GM12878 (cell line): ENCODE measurements at regions not wholly inside any gene's neighbourhood (a gene's known extent, or its start where the extent isn't known, plus 50 kb on each side); places are given as distances from the start of the nearest gene placed in this dataset.

ENCODE experiments used
- ATAC-seq: fragments of 200-7000 bp; cut with Tn5 transposase; 3 replicates; pipeline ENCODE4 v1.9.1; 2020; ENCODE audit warnings: mild to moderate bottlenecking, moderate library complexity
- BruUV-seq: library from RNA; stranded (reverse); fragments of 400-500 nt; replicated peaks from 2 replicates; lab custom pipeline; 2021; lab: Mats Ljungman, UMichigan
- CTCF ChIA-PET: fragments of 300-600 bp; sonication (Branson Sonifier 250); formaldehyde crosslinking; extraction: SDS; loops from one replicate; lab custom pipeline; 2021; ENCODE audit warnings: inconsistent platforms; lab: Yijun Ruan, JAX
- POLR2A ChIA-PET: fragments of 350-600 bp; formaldehyde crosslinking; extraction: SDS; loops from one replicate; lab custom pipeline; 2021; ENCODE audit warnings: inconsistent platforms; lab: Charles Lee
- RAD21 ChIA-PET: fragments of 300-600 bp; sonication (Branson Sonifier 250); formaldehyde crosslinking; loops from one replicate; lab custom pipeline; 2023; ENCODE audit warnings: antibody characterized with exemption; ENCODE audit not compliant: unreplicated experiment; lab: Charles Lee
- SMC1A ChIA-PET: fragments of 300-600 bp; sonication (Branson Sonifier 250); formaldehyde crosslinking; loops from one replicate; lab custom pipeline; 2023; ENCODE audit not compliant: unreplicated experiment, uncharacterized antibody; lab: Charles Lee
- DNase-seq: peaks from one replicate; pipeline ENCODE4 v3.0.0-alpha.2; 2011; ENCODE audit warnings: low read depth, low spot score
- FAIRE-seq: peaks from 3 replicates; lab custom pipeline; 2011; peaks lifted over from hg19 to GRCh38; lab: Jason Lieb, UNC
- H2AFZ ChIP-seq: 2 replicates; pipeline ENCODE4 v1.6.0; 2011; ENCODE audit warnings: low read depth, low read length, control low read depth; ENCODE audit not compliant: control insufficient read depth
- H3K27ac ChIP-seq: 2 replicates; pipeline ENCODE4 v1.5.1; 2011; ENCODE audit warnings: control low read depth; ENCODE audit not compliant: control insufficient read depth, insufficient read depth
- H3K27me3 ChIP-seq, 2 experiments: replicated peaks in 1 of 2; 2 replicates each; pipeline versions ENCODE4 v1.6.0 to v1.6.1; 2011; ENCODE audit warnings: low read length in 1 of 2; ENCODE audit not compliant: control insufficient read depth in 2 of 2, insufficient read depth in 2 of 2
- H3K36me3 ChIP-seq, 2 experiments: 2 replicates each; pipeline ENCODE4 v1.5.1; 2011; ENCODE audit warnings: low read length in 1 of 2; ENCODE audit not compliant: control insufficient read depth in 2 of 2, insufficient read depth in 2 of 2
- H3K4me1 ChIP-seq: 2 replicates; pipeline ENCODE4 v1.6.1; 2011; ENCODE audit warnings: mild to moderate bottlenecking, low read length, moderate library complexity, mixed read lengths; ENCODE audit not compliant: control insufficient read depth, insufficient read depth
- H3K4me2 ChIP-seq: 2 replicates; pipeline ENCODE4 v1.6.0; 2011; ENCODE audit warnings: control low read depth; ENCODE audit not compliant: control insufficient read depth, insufficient read depth
- H3K4me3 ChIP-seq: fragments of 200-600 bp; sonication (generic); 2 replicates; pipeline ENCODE4 v1.5.1; 2016
- H3K79me2 ChIP-seq: 2 replicates; pipeline ENCODE4 v1.6.0; 2011; ENCODE audit warnings: low read length; ENCODE audit not compliant: control insufficient read depth, insufficient read depth
- H3K9ac ChIP-seq: 2 replicates; pipeline ENCODE4 v1.8.0; 2011; ENCODE audit warnings: low read length, control low read depth, mixed read lengths; ENCODE audit not compliant: control insufficient read depth, insufficient read depth
- H3K9me3 ChIP-seq: replicated peaks from 3 replicates; pipeline ENCODE4 v1.5.1; 2011; ENCODE audit warnings: mild to moderate bottlenecking, low read length; ENCODE audit not compliant: control insufficient read depth, insufficient read depth
- H4K20me1 ChIP-seq: 2 replicates; pipeline ENCODE4 v1.6.0; 2011; ENCODE audit not compliant: control insufficient read depth, insufficient read depth
- BACH1 ChIP-seq: fragments of 450-650 bp; IDR thresholded peaks from 2 replicates; pipeline ENCODE4 v1.6.1; 2017; ENCODE audit warnings: mild to moderate bottlenecking, borderline replicate concordance
- BCL3 ChIP-seq: IDR thresholded peaks from 2 replicates; pipeline ENCODE4 v1.6.1; 2011; ENCODE audit warnings: borderline replicate concordance, low read depth, mild to moderate bottlenecking, moderate library complexity, low read length; ENCODE audit not compliant: insufficient read depth, poor library complexity, severe bottlenecking
- BMI1 ChIP-seq: fragments of 450-650 bp; IDR thresholded peaks from 2 replicates; pipeline ENCODE4 v1.6.1; 2016; ENCODE audit warnings: mild to moderate bottlenecking, moderate library complexity, borderline replicate concordance
- BRCA1 ChIP-seq: IDR thresholded peaks from 2 replicates; pipeline ENCODE4 v1.6.1; 2011; ENCODE audit warnings: low read depth, low read length, improper control_type of control experiment
- CHD2 ChIP-seq: IDR thresholded peaks from 2 replicates; pipeline ENCODE4 v1.6.1; 2011; ENCODE audit warnings: low read depth, low read length, improper control_type of control experiment, borderline replicate concordance
- FOXM1 ChIP-seq: IDR thresholded peaks from 2 replicates; pipeline ENCODE4 v1.6.1; 2012; ENCODE audit warnings: low read depth, mild to moderate bottlenecking, inconsistent platforms, low read length, moderate library complexity
- IRF5 ChIP-seq: fragments of 450-650 bp; IDR thresholded peaks from 2 replicates; pipeline ENCODE4 v1.6.1; 2017; ENCODE audit warnings: borderline replicate concordance
- KAT2A ChIP-seq: conservative IDR thresholded peaks from 2 replicates; pipeline ENCODE4 v1.6.1; 2011; ENCODE audit warnings: low read depth, low read length; ENCODE audit not compliant: control insufficient read depth
- MTA2 ChIP-seq: fragments of 450-650 bp; IDR thresholded peaks from 2 replicates; pipeline ENCODE4 v1.6.1; 2016; ENCODE audit warnings: low read depth, mild to moderate bottlenecking, moderate library complexity
- NFXL1 ChIP-seq: fragments of 450-650 bp; IDR thresholded peaks from 2 replicates; pipeline ENCODE4 v1.6.1; 2017; ENCODE audit warnings: antibody characterized with exemption, mild to moderate bottlenecking, borderline replicate concordance
- NFYA ChIP-seq: IDR thresholded peaks from 2 replicates; pipeline ENCODE4 v1.6.1; 2011; ENCODE audit warnings: low read depth, mild to moderate bottlenecking, low read length, improper control_type of control experiment, borderline replicate concordance
- PML ChIP-seq: IDR thresholded peaks from 2 replicates; pipeline ENCODE4 v1.6.1; 2012; ENCODE audit warnings: low read length, inconsistent platforms
- RELA ChIP-seq: fragments of 450-650 bp; IDR thresholded peaks from 2 replicates; pipeline ENCODE4 v1.8.0; 2014; ENCODE audit warnings: borderline replicate concordance; ENCODE audit not compliant: partially characterized antibody
- TCF7 ChIP-seq: IDR thresholded peaks from 2 replicates; pipeline ENCODE4 v1.6.1; 2014; ENCODE audit warnings: antibody characterized with exemption, borderline replicate concordance
- ZNF207 ChIP-seq: fragments of 450-650 bp; IDR thresholded peaks from 2 replicates; pipeline ENCODE4 v1.6.1; 2014; ENCODE audit warnings: antibody characterized with exemption, mild to moderate bottlenecking, borderline replicate concordance
- WGBS: methylation state at CpG from one replicate; pipeline ENCODE4 v1.1.6; 2016; ENCODE audit warnings: low lambda C conversion rate; ENCODE audit not compliant: insufficient replicate concordance, insufficient coverage; ENCODE audit errors: missing lambda C conversion rate; 5-methylcytosine and 5-hydroxymethylcytosine counted together
- in situ Hi-C: fragments of 300-500 bp; cut with MboI; formaldehyde crosslinking; loops from 9 replicates; pipeline ENCODE4 v1.14.3; 2018; ENCODE audit warnings: mixed read lengths
- intact Hi-C: fragments of 100-400 bp; cut with micrococcal nuclease; formaldehyde crosslinking; loops from one replicate; pipeline ENCODE4 v1.14.2; 2022; ENCODE audit not compliant: unreplicated experiment
- TF ChIP-seq, protein P1 (sequence below): fragments of 450-650 bp; IDR thresholded peaks from 2 replicates; pipeline ENCODE4 v1.6.1; 2016; ENCODE audit warnings: mild to moderate bottlenecking
- TF ChIP-seq, protein P2 (sequence below): IDR thresholded peaks from 2 replicates; pipeline ENCODE4 v1.6.1; 2012; ENCODE audit warnings: low read length, inconsistent platforms

DNA sequence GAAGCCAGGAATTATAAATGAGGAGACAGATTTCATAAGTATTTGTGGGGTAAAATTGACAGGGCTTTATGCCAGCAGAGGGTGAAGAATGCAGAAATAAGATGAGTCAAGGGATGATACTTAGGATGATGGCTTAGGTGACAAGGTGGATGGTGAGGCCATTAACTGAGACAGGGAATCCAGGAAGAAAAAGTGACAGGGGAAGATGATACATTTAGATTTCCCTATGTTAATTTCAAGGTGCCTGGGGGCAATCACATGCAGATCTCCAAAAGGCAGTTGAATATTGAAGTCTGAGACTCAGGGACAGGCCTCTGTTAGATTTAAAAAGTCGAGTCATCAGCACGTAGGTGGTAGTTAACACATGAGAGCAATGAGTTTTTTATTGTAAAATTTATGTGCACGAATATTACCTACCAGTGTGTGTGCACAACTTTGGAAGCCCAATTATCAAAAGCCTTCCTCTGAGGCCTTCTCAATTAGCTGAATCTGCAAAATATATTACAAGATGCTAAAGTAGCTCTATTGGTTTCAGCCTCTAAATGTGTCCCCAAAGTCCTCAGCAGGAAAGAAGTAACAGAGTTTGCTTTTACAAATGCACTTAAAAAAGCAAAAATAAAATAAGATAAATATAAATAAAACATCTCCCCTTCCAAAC, 67.9 kb upstream of the CHL1 start (continued):
- TF ChIP-seq, protein P1, sequence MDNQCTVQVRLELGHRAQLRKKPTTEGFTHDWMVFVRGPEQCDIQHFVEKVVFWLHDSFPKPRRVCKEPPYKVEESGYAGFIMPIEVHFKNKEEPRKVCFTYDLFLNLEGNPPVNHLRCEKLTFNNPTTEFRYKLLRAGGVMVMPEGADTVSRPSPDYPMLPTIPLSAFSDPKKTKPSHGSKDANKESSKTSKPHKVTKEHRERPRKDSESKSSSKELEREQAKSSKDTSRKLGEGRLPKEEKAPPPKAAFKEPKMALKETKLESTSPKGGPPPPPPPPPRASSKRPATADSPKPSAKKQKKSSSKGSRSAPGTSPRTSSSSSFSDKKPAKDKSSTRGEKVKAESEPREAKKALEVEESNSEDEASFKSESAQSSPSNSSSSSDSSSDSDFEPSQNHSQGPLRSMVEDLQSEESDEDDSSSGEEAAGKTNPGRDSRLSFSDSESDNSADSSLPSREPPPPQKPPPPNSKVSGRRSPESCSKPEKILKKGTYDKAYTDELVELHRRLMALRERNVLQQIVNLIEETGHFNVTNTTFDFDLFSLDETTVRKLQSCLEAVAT: no peak

- intact Hi-C loops (no loop called here), in situ Hi-C loops (no loop called here)
- RAD21 ChIA-PET: no interaction called here
- H3K27ac ChIP-seq: no peak overlapping the region
- H3K9me3 ChIP-seq: no peaks in the 10 kb centered on the region
- no peak for ATAC-seq
- no peak overlapping the region for H3K4me3 ChIP-seq
- no peaks in the 10 kb centered on the region for H3K4me1 ChIP-seq
- H3K4me2 ChIP-seq: no peak overlapping the region
- WGBS: 58% methylated on average over 5 of the region's 5 CpGs
- POLR2A ChIA-PET: interaction anchor here (1.1 kb wide), 1 partner anchor 13 kb away, joined by 4 read pairs; no protein-coding TSS in a partner anchor
- FAIRE-seq: no peak
- no peak overlapping the region for H3K9ac ChIP-seq
- no peaks in the 10 kb centered on the region for H3K79me2 ChIP-seq
- SMC1A ChIA-PET: no interaction called here
- no peak overlapping the region for H2AFZ ChIP-seq
- no peaks in the 10 kb centered on the region for H3K36me3 ChIP-seq
- no peak for DNase-seq
- CTCF ChIA-PET: no interaction called here
- no peaks in the 10 kb centered on the region for H4K20me1 ChIP-seq
- no TSS peak for BruUV-seq
- H3K27me3 ChIP-seq: no peaks in the 10 kb centered on the region
- TF ChIP-seq BCL3: no peak
- no peak for TF ChIP-seq IRF5
- no peak for TF ChIP-seq CHD2
- TF ChIP-seq BMI1: no peak
- TF ChIP-seq MTA2: no peak
- TF ChIP-seq, protein P2, sequence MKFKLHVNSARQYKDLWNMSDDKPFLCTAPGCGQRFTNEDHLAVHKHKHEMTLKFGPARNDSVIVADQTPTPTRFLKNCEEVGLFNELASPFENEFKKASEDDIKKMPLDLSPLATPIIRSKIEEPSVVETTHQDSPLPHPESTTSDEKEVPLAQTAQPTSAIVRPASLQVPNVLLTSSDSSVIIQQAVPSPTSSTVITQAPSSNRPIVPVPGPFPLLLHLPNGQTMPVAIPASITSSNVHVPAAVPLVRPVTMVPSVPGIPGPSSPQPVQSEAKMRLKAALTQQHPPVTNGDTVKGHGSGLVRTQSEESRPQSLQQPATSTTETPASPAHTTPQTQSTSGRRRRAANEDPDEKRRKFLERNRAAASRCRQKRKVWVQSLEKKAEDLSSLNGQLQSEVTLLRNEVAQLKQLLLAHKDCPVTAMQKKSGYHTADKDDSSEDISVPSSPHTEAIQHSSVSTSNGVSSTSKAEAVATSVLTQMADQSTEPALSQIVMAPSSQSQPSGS: no peak
- no peak for TF ChIP-seq KAT2A
- TF ChIP-seq BRCA1: no peak
- no peak for TF ChIP-seq TCF7
- TF ChIP-seq FOXM1: no peak
- no peak for TF ChIP-seq PML
- TF ChIP-seq ZNF207: no peak
- no peak for TF ChIP-seq BACH1
- TF ChIP-seq NFXL1: no peak
- no peak for TF ChIP-seq NFYA
- no peak for TF ChIP-seq RELA
These were observed 65.2 kb upstream of the CHL1 start for GRCh38 chr3:131151-131888.
